ENCODE measurements at regions not wholly inside any gene's neighbourhood (a gene's known extent, or its start where the extent isn't known, plus 50 kb on each side); places are given as distances from the start of the nearest gene placed in this dataset.

DNA sequence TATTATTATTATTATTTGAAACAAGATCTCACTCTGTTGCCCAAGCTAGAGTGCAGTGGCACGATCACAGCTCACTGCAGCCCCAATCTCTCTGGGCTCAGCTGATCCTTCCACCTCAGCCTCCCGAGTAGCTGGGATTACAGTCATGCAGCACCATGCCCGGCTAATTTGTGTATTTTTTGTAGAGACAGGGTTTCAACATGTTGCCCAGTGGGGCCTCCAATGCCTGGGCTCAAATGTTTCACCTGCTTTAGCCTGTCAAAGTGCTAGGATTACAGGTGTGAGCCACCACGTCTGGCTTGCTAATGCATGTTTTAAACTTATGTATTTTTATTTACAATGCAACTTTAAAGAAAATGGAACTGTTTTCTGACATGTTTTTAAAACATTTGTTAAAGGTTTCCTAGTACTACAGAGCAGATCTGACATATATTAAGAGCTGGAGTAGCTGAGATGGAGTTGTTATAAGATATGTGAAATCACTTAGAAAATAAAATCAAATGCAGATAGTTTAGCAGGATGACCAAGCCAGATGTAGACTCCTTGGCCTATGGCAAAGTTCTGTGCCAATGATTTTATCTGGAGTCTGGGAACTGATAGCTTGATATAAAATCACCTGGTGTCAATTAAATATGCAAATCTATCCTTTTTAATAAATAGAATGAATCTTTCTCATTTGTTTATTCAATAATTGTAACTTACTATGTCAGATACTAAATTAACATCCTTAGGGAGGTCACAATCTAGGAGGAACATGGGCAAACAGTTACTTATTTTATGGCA lies 310.1 kb upstream of the NAALADL2 start (continued):
- TF ChIP-seq, protein P1, sequence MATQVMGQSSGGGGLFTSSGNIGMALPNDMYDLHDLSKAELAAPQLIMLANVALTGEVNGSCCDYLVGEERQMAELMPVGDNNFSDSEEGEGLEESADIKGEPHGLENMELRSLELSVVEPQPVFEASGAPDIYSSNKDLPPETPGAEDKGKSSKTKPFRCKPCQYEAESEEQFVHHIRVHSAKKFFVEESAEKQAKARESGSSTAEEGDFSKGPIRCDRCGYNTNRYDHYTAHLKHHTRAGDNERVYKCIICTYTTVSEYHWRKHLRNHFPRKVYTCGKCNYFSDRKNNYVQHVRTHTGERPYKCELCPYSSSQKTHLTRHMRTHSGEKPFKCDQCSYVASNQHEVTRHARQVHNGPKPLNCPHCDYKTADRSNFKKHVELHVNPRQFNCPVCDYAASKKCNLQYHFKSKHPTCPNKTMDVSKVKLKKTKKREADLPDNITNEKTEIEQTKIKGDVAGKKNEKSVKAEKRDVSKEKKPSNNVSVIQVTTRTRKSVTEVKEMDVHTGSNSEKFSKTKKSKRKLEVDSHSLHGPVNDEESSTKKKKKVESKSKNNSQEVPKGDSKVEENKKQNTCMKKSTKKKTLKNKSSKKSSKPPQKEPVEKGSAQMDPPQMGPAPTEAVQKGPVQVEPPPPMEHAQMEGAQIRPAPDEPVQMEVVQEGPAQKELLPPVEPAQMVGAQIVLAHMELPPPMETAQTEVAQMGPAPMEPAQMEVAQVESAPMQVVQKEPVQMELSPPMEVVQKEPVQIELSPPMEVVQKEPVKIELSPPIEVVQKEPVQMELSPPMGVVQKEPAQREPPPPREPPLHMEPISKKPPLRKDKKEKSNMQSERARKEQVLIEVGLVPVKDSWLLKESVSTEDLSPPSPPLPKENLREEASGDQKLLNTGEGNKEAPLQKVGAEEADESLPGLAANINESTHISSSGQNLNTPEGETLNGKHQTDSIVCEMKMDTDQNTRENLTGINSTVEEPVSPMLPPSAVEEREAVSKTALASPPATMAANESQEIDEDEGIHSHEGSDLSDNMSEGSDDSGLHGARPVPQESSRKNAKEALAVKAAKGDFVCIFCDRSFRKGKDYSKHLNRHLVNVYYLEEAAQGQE (IDR thresholded peaks at IDR 0.05), result no peak

- H3K9ac ChIP-seq (ENCODE audit: low read depth in 1 of 2, low read length in 2 of 2), result no peak overlapping the region
- H3K4me3 ChIP-seq (ENCODE audit: low read depth in 1 of 3, low read length in 3 of 3), result no peak overlapping the region
- DNase-seq (ENCODE audit: low spot score), result no peak
- no peaks in the 10 kb centered on the region for H3K4me1 ChIP-seq (ENCODE audit: control insufficient read depth in 4 of 4, insufficient read depth in 4 of 4, low read length in 3 of 4)
- no peak overlapping the region for H3K27ac ChIP-seq (ENCODE audit: low read depth in 1 of 2, low read length in 2 of 2)
- no peaks in the 10 kb centered on the region for H3K9me3 ChIP-seq (ENCODE audit: control insufficient read depth in 4 of 4, low read length in 3 of 4)
- H3K36me3 ChIP-seq (ENCODE audit: control insufficient read depth in 4 of 4, insufficient read depth in 3 of 4, low read depth in 1 of 4, low read length in 3 of 4), result no peaks in the 10 kb centered on the region
- WGBS, result 92% methylated on average over 5 of the region's 5 CpGs
- no peaks in the 10 kb centered on the region for H3K27me3 ChIP-seq (ENCODE audit: control insufficient read depth in 4 of 4, insufficient read depth in 4 of 4, low read length in 3 of 4)
- TF ChIP-seq RAD21 (IDR thresholded peaks at IDR 0.05) (no peak), YY1 (IDR thresholded peaks at IDR 0.05) (no peak), EGR1 (IDR thresholded peaks at IDR 0.05; ENCODE audit: low read depth in 2 of 2) (no peak), SP1 (IDR thresholded peaks at IDR 0.05) (no peak), JUND (IDR thresholded peaks at IDR 0.05) (no peak), HNF4G (IDR thresholded peaks at IDR 0.05) (no peak), TAF1 (conservative IDR thresholded peaks at IDR 0.05) (no peak)
- TF ChIP-seq, protein P1 (IDR thresholded peaks at IDR 0.05), result no peak
- TF ChIP-seq, protein P2, sequence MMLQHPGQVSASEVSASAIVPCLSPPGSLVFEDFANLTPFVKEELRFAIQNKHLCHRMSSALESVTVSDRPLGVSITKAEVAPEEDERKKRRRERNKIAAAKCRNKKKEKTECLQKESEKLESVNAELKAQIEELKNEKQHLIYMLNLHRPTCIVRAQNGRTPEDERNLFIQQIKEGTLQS (IDR thresholded peaks at IDR 0.05), result no peak
- TF ChIP-seq, protein P3, sequence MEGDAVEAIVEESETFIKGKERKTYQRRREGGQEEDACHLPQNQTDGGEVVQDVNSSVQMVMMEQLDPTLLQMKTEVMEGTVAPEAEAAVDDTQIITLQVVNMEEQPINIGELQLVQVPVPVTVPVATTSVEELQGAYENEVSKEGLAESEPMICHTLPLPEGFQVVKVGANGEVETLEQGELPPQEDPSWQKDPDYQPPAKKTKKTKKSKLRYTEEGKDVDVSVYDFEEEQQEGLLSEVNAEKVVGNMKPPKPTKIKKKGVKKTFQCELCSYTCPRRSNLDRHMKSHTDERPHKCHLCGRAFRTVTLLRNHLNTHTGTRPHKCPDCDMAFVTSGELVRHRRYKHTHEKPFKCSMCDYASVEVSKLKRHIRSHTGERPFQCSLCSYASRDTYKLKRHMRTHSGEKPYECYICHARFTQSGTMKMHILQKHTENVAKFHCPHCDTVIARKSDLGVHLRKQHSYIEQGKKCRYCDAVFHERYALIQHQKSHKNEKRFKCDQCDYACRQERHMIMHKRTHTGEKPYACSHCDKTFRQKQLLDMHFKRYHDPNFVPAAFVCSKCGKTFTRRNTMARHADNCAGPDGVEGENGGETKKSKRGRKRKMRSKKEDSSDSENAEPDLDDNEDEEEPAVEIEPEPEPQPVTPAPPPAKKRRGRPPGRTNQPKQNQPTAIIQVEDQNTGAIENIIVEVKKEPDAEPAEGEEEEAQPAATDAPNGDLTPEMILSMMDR (IDR thresholded peaks at IDR 0.05; ENCODE audit: low read depth, low read length, missing input control), result no peak
- TF ChIP-seq, protein P4, sequence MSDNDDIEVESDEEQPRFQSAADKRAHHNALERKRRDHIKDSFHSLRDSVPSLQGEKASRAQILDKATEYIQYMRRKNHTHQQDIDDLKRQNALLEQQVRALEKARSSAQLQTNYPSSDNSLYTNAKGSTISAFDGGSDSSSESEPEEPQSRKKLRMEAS (IDR thresholded peaks at IDR 0.05), result no peak
These were observed 277.6 kb upstream of the NAALADL2 start for GRCh38 chr3:174581558-174581957.
